ENCODE measurements at regions not wholly inside any gene's neighbourhood (a gene's known extent, or its start where the extent isn't known, plus 50 kb on each side); places are given as distances from the start of the nearest gene placed in this dataset.

- H2AFZ ChIP-seq (ENCODE audit: low read depth), result no peak overlapping the region
- no peaks in the 10 kb centered on the region for H3K36me3 ChIP-seq (ENCODE audit: insufficient read depth)
- no peaks in the 10 kb centered on the region for H3K79me2 ChIP-seq (ENCODE audit: insufficient read depth, low read depth)
- H3K4me3 ChIP-seq (IDR thresholded peaks at IDR 0.05; ENCODE audit: insufficient read depth, low read depth, low read length), result no peak overlapping the region
- H3K27me3 ChIP-seq (ENCODE audit: insufficient read depth, low read depth), result no peaks in the 10 kb centered on the region
- no peaks in the 10 kb centered on the region for H4K20me1 ChIP-seq (ENCODE audit: insufficient read depth)
- TF ChIP-seq CTCF (conservative IDR thresholded peaks at IDR 0.05; ENCODE audit: low read depth, low read length), result no peak
- H3K4me1 ChIP-seq (ENCODE audit: low read depth, poor library complexity, severe bottlenecking), result no peaks in the 10 kb centered on the region
- no peak overlapping the region for H3K4me2 ChIP-seq
- H3K27ac ChIP-seq, result no peak overlapping the region
- H3K9ac ChIP-seq, result no peak overlapping the region
These were observed 193.9 kb downstream of the EMP1 start for GRCh38 chr12:13390381-13390861.

- no peaks in the 10 kb centered on the region for H3K4me1 ChIP-seq (ENCODE audit: low read depth, poor library complexity, severe bottlenecking)
- H3K27ac ChIP-seq, result no peak overlapping the region
- no peaks in the 10 kb centered on the region for H3K36me3 ChIP-seq (ENCODE audit: insufficient read depth)
- H3K4me2 ChIP-seq, result no peak overlapping the region
- no peaks in the 10 kb centered on the region for H4K20me1 ChIP-seq (ENCODE audit: insufficient read depth)
- no peak overlapping the region for H3K4me3 ChIP-seq (IDR thresholded peaks at IDR 0.05; ENCODE audit: insufficient read depth, low read depth, low read length)
- no peaks in the 10 kb centered on the region for H3K79me2 ChIP-seq (ENCODE audit: insufficient read depth, low read depth)
- no peak overlapping the region for H3K9ac ChIP-seq
- H2AFZ ChIP-seq (ENCODE audit: low read depth), result no peak overlapping the region
- H3K27me3 ChIP-seq (ENCODE audit: insufficient read depth, low read depth), result no peaks in the 10 kb centered on the region
- TF ChIP-seq CTCF (conservative IDR thresholded peaks at IDR 0.05; ENCODE audit: low read depth, low read length), result no peak
These were observed 190.6 kb downstream of the EMP1 start for GRCh38 chr12:13387101-13387500.

DNA sequence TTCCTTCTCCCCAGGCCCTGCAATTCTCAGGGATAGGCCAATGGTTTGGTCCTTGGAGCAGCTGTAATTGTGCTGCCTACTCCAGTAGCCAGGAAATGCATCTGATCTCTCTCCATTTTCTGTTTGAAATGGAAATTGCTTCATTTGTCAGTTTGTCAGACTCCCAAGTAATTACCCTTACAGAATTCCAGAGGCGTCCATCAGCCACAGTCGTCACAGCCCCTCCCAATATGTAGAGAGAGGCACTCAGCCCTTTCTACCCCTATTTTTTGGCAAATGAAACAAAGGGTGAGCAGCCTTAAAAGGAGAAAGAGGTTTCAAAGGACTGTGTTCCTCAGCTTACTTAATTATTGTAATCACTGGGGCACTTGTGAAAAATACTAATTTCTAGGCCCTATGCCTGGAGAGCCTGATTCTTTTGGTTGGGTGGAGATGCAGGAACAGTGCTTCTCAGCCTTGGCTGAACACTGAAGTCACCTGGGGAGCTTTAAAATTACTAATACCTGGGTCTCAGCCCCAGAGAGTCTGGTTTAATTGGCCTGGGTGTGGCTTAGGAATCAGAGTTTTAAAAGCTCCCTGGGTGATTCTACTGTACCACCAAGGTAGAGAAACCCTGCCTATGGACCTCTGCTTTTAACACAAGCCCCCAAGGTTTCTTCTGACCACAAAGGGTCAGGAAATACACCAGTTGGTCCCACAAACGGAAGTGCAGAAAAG lies 190.0 kb downstream of the EMP1 start:
- TF ChIP-seq CTCF (conservative IDR thresholded peaks at IDR 0.05; ENCODE audit: low read depth, low read length), result no peak
- H4K20me1 ChIP-seq (ENCODE audit: insufficient read depth), result no peaks in the 10 kb centered on the region
- no peaks in the 10 kb centered on the region for H3K36me3 ChIP-seq (ENCODE audit: insufficient read depth)
- H3K27me3 ChIP-seq (ENCODE audit: insufficient read depth, low read depth), result no peaks in the 10 kb centered on the region
- H3K27ac ChIP-seq, result no peak overlapping the region
- H3K4me1 ChIP-seq (ENCODE audit: low read depth, poor library complexity, severe bottlenecking), result no peaks in the 10 kb centered on the region
- H3K4me3 ChIP-seq (IDR thresholded peaks at IDR 0.05; ENCODE audit: insufficient read depth, low read depth, low read length), result no peak overlapping the region
- no peaks in the 10 kb centered on the region for H3K79me2 ChIP-seq (ENCODE audit: insufficient read depth, low read depth)
- H2AFZ ChIP-seq (ENCODE audit: low read depth), result no peak overlapping the region
- no peak overlapping the region for H3K4me2 ChIP-seq
- H3K9ac ChIP-seq, result no peak overlapping the region

GRCh38 chr12:13383379-13383778 lies 186.9 kb downstream of the EMP1 start:
- Histone ChIP-seq H3K36me3 (ENCODE audit: insufficient read depth) (no peaks in the 10 kb centered on the region), H3K4me2 (no peak overlapping the region), H3K4me3 (IDR thresholded peaks at IDR 0.05; ENCODE audit: insufficient read depth, low read depth, low read length) (no peak overlapping the region), H3K27me3 (ENCODE audit: insufficient read depth, low read depth) (no peaks in the 10 kb centered on the region), H3K27ac (no peak overlapping the region), H2AFZ (ENCODE audit: low read depth) (no peak overlapping the region), H4K20me1 (ENCODE audit: insufficient read depth) (no peaks in the 10 kb centered on the region), H3K9ac (no peak overlapping the region), H3K79me2 (ENCODE audit: insufficient read depth, low read depth) (no peaks in the 10 kb centered on the region), H3K4me1 (ENCODE audit: low read depth, poor library complexity, severe bottlenecking) (no peaks in the 10 kb centered on the region)
- TF ChIP-seq CTCF (conservative IDR thresholded peaks at IDR 0.05; ENCODE audit: low read depth, low read length), result no peak
